ENCODE measurements at regions not wholly inside any gene's neighbourhood (a gene's known extent, or its start where the extent isn't known, plus 50 kb on each side); places are given as distances from the start of the nearest gene placed in this dataset.

GRCh38 chr4:30667919-30668318 lies 52.2 kb upstream of the PCDH7 start:
- no peaks in the 10 kb centered on the region for H3K36me3 ChIP-seq (ENCODE audit: control insufficient read depth in 1 of 2, insufficient read depth in 2 of 2, low read length in 2 of 2)
- intact Hi-C loops (cut with micrococcal nuclease), result loop anchor here (5.0 kb wide), 1 partner anchor 816 kb away; no protein-coding TSS in a partner anchor
- ChIA-PET RAD21 (ENCODE audit: low non-redundant PET in 1 of 2, low total read pairs in 2 of 2, uncharacterized antibody in 2 of 2, unreplicated experiment in 2 of 2) (no interaction called here), POLR2A (no interaction called here), CTCF (no interaction called here)
- H3K27ac ChIP-seq (ENCODE audit: low read depth, low read length), result no peak overlapping the region
- H3K4me3 ChIP-seq (replicated peaks in 1 of 2; ENCODE audit: low read depth in 1 of 2, low read length in 2 of 2), result no peak overlapping the region
- peaks cover 3% of the 10 kb centered on the region; the same call in 1 of the 2 replicates for H3K9me2 ChIP-seq (ENCODE audit: insufficient read depth)
- H3K27me3 ChIP-seq (ENCODE audit: insufficient read depth, low read length), result no peaks in the 10 kb centered on the region
- no peak overlapping the region for H3K4me2 ChIP-seq (ENCODE audit: low read length)
- no peaks in the 10 kb centered on the region for H3K79me2 ChIP-seq (ENCODE audit: insufficient read depth, low read length)
- BruUV-seq (replicated peaks), result no TSS peak
- H3K9me3 ChIP-seq (ENCODE audit: control insufficient read depth in 1 of 2, insufficient read depth in 1 of 2, low read depth in 1 of 2, low read length in 2 of 2), result no peaks in the 10 kb centered on the region
- H3K4me1 ChIP-seq (ENCODE audit: control insufficient read depth in 1 of 2, insufficient read depth in 2 of 2, low read length in 2 of 2), result no peaks in the 10 kb centered on the region
- TF ChIP-seq FOSL1 (IDR thresholded peaks at IDR 0.05; ENCODE audit: low read depth) (no peak), RAD21 (IDR thresholded peaks at IDR 0.05; ENCODE audit: low read depth) (no peak), SP1 (IDR thresholded peaks at IDR 0.05; ENCODE audit: low read depth) (no peak)
- no peaks in the 10 kb centered on the region for H4K20me1 ChIP-seq (ENCODE audit: insufficient read depth)
- no peak overlapping the region for H2AFZ ChIP-seq (ENCODE audit: low read depth, low read length, poor library complexity, severe bottlenecking)
- DNase-seq (ENCODE audit: low read depth, low spot score) (no peak), ATAC-seq (no peak)
- no peak overlapping the region for H3K9ac ChIP-seq (ENCODE audit: low read length)

DNA sequence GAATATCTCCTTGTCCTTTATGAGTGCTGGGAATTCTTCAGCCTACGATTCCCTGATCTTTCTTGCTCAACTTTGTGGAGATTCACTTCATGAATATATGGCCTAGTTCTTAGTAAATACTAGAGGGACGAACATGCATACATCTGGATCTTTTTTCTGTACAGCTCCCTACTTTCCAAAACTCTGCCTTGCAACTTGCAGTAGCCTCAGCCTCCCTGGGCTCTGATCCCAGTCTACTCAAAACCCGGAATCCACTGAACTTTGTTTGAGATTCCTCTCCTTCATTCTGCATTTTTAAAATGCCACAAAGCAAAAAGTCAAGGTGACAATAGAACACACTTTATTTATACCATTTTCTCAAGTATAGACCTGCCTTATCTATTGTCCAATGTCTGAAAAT lies 50.0 kb upstream of the PCDH7 start:
- Histone ChIP-seq H3K36me3 (ENCODE audit: control insufficient read depth in 1 of 2, insufficient read depth in 2 of 2, low read length in 2 of 2) (no peaks in the 10 kb centered on the region), H3K27me3 (ENCODE audit: insufficient read depth, low read length) (no peaks in the 10 kb centered on the region), H3K27ac (ENCODE audit: low read depth, low read length) (no peak overlapping the region), H3K9ac (ENCODE audit: low read length) (no peak overlapping the region), H2AFZ (ENCODE audit: low read depth, low read length, poor library complexity, severe bottlenecking) (peak overlapping the region; percentile 17), H3K9me3 (ENCODE audit: control insufficient read depth in 1 of 2, insufficient read depth in 1 of 2, low read depth in 1 of 2, low read length in 2 of 2) (no peaks in the 10 kb centered on the region), H4K20me1 (ENCODE audit: insufficient read depth) (no peaks in the 10 kb centered on the region), H3K4me1 (ENCODE audit: control insufficient read depth in 1 of 2, insufficient read depth in 2 of 2, low read length in 2 of 2) (no peaks in the 10 kb centered on the region), H3K9me2 (ENCODE audit: insufficient read depth) (peaks cover 3% of the 10 kb centered on the region; the same call in 1 of the 2 replicates), H3K4me3 (replicated peaks in 1 of 2; ENCODE audit: low read depth in 1 of 2, low read length in 2 of 2) (no peak overlapping the region), H3K4me2 (ENCODE audit: low read length) (no peak overlapping the region), H3K79me2 (ENCODE audit: insufficient read depth, low read length) (no peaks in the 10 kb centered on the region)
- CTCF ChIA-PET, result no interaction called here
- intact Hi-C loops (cut with micrococcal nuclease), result no loop called here
- RAD21 ChIA-PET (ENCODE audit: low non-redundant PET in 1 of 2, low total read pairs in 2 of 2, uncharacterized antibody in 2 of 2, unreplicated experiment in 2 of 2), result no interaction called here
- DNase-seq (ENCODE audit: low read depth, low spot score), result no peak
- no TSS peak for BruUV-seq (replicated peaks)
- no peak for ATAC-seq
- POLR2A ChIA-PET, result no interaction called here
- no peak for TF ChIP-seq POLR2AphosphoS5 (IDR thresholded peaks at IDR 0.05; ENCODE audit: low read depth, low read length)
- TF ChIP-seq CTCF (IDR thresholded peaks at IDR 0.05 in 2 of 3, conservative IDR thresholded peaks at IDR 0.05 in 1 of 3; ENCODE audit: borderline replicate concordance in 1 of 3, insufficient read depth in 1 of 3, low read depth in 2 of 3, low read length in 2 of 3), result no peak
- TF ChIP-seq EZH2 (IDR thresholded peaks at IDR 0.05), result no peak

Measured in HCT116 (cell line).